ENCODE measurements at regions not wholly inside any gene's neighbourhood (a gene's known extent, or its start where the extent isn't known, plus 50 kb on each side); places are given as distances from the start of the nearest gene placed in this dataset.

GRCh38 chr3:178231645-178232044, 304.6 kb upstream of the KCNMB2 start:
- TF ChIP-seq CTCF (IDR thresholded peaks at IDR 0.05) (no peak), POLR2A (IDR thresholded peaks at IDR 0.05) (no peak)

Measured in testis (tissue), 2 donors.